ENCODE measurements at regions not wholly inside any gene's neighbourhood (a gene's known extent, or its start where the extent isn't known, plus 50 kb on each side); places are given as distances from the start of the nearest gene placed in this dataset.

- no peak for TF ChIP-seq REST (IDR thresholded peaks at IDR 0.05; ENCODE audit: insufficient read depth in 1 of 2, low read depth in 2 of 2, low read length in 2 of 2)
- TF ChIP-seq TAF1 (IDR thresholded peaks at IDR 0.05; ENCODE audit: borderline replicate concordance, insufficient read depth, low read length), result no peak
Measured at GRCh38 chr9:73474625-73475024, 323.0 kb downstream of the ANXA1 start.

Data from PFSK-1 (cell line).